HCT116 (cell line): ENCODE measurements at regions not wholly inside any gene's neighbourhood (a gene's known extent, or its start where the extent isn't known, plus 50 kb on each side); places are given as distances from the start of the nearest gene placed in this dataset.

Source experiments
- CEBPB ChIP-seq: IDR thresholded peaks from 2 replicates; pipeline ENCODE4 v1.6.1; 2012; ENCODE audit warnings: low read depth
- CTCF ChIP-seq, 3 experiments: fragments of 200-600 bp in 1 of 3; sonication (generic) in 1 of 3; IDR thresholded peaks in 2 of 3; conservative IDR thresholded peaks in 1 of 3; 2 replicates each; pipeline ENCODE4 v1.5.1; 2012 to 2017; ENCODE audit warnings: low read depth in 2 of 3, low read length in 2 of 3, antibody characterized with exemption in 1 of 3, borderline replicate concordance in 1 of 3, control low read depth in 1 of 3, mild to moderate bottlenecking in 1 of 3, mixed read lengths in 1 of 3, mixed run types in 1 of 3, moderate library complexity in 1 of 3; ENCODE audit not compliant: insufficient read depth in 1 of 3
- ELF1 ChIP-seq: IDR thresholded peaks from 2 replicates; pipeline ENCODE4 v1.6.1; 2012; ENCODE audit warnings: low read depth, borderline replicate concordance
- POLR2A ChIP-seq: IDR thresholded peaks from 2 replicates; pipeline ENCODE4 v1.7.0; 2011; ENCODE audit warnings: borderline replicate concordance; ENCODE audit not compliant: insufficient read depth, insufficient read length; ENCODE audit errors: extremely low read depth
- POLR2AphosphoS5 ChIP-seq: IDR thresholded peaks from 2 replicates; pipeline ENCODE4 v1.6.1; 2011; ENCODE audit warnings: mild to moderate bottlenecking, low read depth, low read length, moderate library complexity
- REST ChIP-seq: IDR thresholded peaks from 2 replicates; pipeline ENCODE4 v1.6.1; 2012; ENCODE audit warnings: low read depth
- SP1 ChIP-seq: IDR thresholded peaks from 2 replicates; pipeline ENCODE4 v1.6.1; 2012; ENCODE audit warnings: low read depth

DNA sequence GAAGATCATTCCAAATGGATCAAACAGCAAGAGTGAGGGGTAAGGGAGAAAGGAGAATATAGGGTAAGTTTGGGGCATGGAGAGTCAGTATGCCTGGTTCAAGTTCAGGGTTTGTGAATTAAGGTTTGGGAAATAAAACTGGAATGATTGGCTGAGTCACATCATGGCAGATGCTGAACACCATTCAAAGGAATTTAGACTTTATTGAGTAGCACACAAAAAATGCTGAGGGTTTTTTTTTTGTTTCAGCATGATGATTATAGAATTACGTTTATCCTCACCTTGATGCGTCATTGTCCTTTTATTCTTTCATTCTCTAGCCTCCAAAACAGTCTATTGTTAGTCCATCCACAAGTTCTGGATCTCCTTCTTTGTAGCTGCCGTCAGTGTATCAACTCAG lies 220.0 kb upstream of the UMPS start:
- TF ChIP-seq CEBPB (no peak), CTCF (IDR thresholded peaks at IDR 0.05 in 2 of 3, conservative IDR thresholded peaks at IDR 0.05 in 1 of 3; ENCODE audit: borderline replicate concordance in 1 of 3, insufficient read depth in 1 of 3, low read depth in 2 of 3, low read length in 2 of 3) (no peak), REST (no peak), POLR2AphosphoS5 (no peak), POLR2A (no peak), ELF1 (no peak), SP1 (no peak)
